HK-2 (cell line): ENCODE measurements at regions not wholly inside any gene's neighbourhood (a gene's known extent, or its start where the extent isn't known, plus 50 kb on each side); places are given as distances from the start of the nearest gene placed in this dataset.

Experiments used
- DNase-seq: peaks from one replicate; pipeline ENCODE4 v3.0.0-alpha.2; 2018; ENCODE audit not compliant: unreplicated experiment

GRCh38 chr5:68352166-68352565 lies 136.6 kb downstream of the PIK3R1 start:
- DNase-seq: no peak

- DNase-seq: no peak
These were observed 138.0 kb downstream of the PIK3R1 start for GRCh38 chr5:68353605-68354004.

GRCh38 chr5:68354315-68354714 lies 138.8 kb downstream of the PIK3R1 start:
- DNase-seq: no peak

- no peak for DNase-seq
These were observed 140.7 kb downstream of the PIK3R1 start for GRCh38 chr5:68356216-68356615.

GRCh38 chr5:68356623-68357022 lies 141.1 kb downstream of the PIK3R1 start:
- no peak for DNase-seq

GRCh38 chr5:68359699-68360098 lies 144.1 kb downstream of the PIK3R1 start:
- no peak for DNase-seq

GRCh38 chr5:68362331-68362730 lies 146.8 kb downstream of the PIK3R1 start:
- DNase-seq: no peak

GRCh38 chr5:68365889-68366288 lies 150.3 kb downstream of the PIK3R1 start:
- DNase-seq: no peak

- no peak for DNase-seq
These were observed 151.7 kb downstream of the PIK3R1 start for GRCh38 chr5:68367287-68367686.

- DNase-seq: no peak
These were observed 152.2 kb downstream of the PIK3R1 start for GRCh38 chr5:68367717-68368116.

GRCh38 chr5:68368311-68369022 lies 152.9 kb downstream of the PIK3R1 start:
- DNase-seq: no peak

GRCh38 chr5:68369023-68369359 lies 153.4 kb downstream of the PIK3R1 start:
- DNase-seq: no peak

GRCh38 chr5:68369457-68370125 lies 154.0 kb downstream of the PIK3R1 start:
- no peak for DNase-seq

GRCh38 chr5:68370196-68370595 lies 154.6 kb downstream of the PIK3R1 start:
- no peak for DNase-seq

GRCh38 chr5:68371607-68372006 lies 156.1 kb downstream of the PIK3R1 start:
- DNase-seq: no peak

GRCh38 chr5:68372161-68372560 lies 156.6 kb downstream of the PIK3R1 start:
- no peak for DNase-seq

- DNase-seq: no peak
These were observed 157.5 kb downstream of the PIK3R1 start for GRCh38 chr5:68373050-68373449.

GRCh38 chr5:68374796-68375518 lies 159.4 kb downstream of the PIK3R1 start:
- no peak for DNase-seq

- no peak for DNase-seq
These were observed 160.0 kb downstream of the PIK3R1 start for GRCh38 chr5:68375540-68375939.

GRCh38 chr5:68376935-68377334 lies 161.4 kb downstream of the PIK3R1 start:
- DNase-seq: no peak

GRCh38 chr5:68377733-68378132 lies 162.2 kb downstream of the PIK3R1 start:
- no peak for DNase-seq

- DNase-seq: no peak
These were observed 162.8 kb downstream of the PIK3R1 start for GRCh38 chr5:68378204-68378820.
